GM21367 (cell line): ENCODE measurements at regions not wholly inside any gene's neighbourhood (a gene's known extent, or its start where the extent isn't known, plus 50 kb on each side); places are given as distances from the start of the nearest gene placed in this dataset.

ENCODE experiments used
- ATAC-seq: cut with Tn5 transposase; IDR thresholded peaks from one replicate; pipeline ENCODE4 v1.9.1; 2021; ENCODE audit not compliant: unreplicated experiment

GRCh38 chr9:19732441-19732951 is 56.3 kb downstream of the SLC24A2 start:
- ATAC-seq = no peak

DNA sequence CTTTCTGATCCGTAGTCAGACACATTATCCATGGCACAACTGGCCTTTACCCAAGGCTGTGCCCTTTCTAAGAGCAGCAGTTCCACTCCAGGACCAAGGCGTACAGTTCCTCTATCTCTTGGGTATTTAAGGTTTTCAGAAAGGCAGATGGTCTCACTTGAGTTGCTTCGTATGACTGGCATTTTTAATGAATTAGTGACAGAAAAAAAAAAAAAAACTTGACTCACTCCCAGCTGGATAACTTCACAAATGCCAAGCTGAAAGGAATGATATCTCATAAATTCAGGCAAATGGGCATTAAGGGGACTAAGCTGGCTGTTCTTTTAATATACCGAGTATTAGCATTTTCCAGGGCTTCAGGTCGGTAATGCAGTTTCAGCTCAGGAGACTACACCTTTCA is 60.7 kb downstream of the SLC24A2 start:
- no peak for ATAC-seq

DNA sequence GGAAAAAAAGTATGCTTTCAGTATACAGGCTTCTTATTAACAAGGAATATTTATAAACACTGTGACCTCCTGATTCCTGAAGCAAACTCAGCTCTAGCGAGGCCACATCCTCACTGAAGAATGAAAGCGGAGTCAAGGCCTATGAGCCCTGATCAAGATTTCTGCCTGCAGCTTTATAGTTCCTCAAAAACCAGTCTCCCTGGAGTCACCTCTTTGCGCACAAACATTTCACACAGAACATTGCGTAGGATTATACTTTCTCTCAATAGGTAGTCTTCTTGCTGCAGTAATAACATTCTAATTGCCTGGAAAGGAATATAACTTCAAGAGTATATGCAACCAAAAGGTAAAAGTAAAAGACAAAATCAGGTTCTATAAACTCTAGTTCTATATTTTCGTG is 62.9 kb downstream of the SLC24A2 start:
- no peak for ATAC-seq

- ATAC-seq = no peak
Measured at GRCh38 chr9:19720377-19720776, 68.5 kb downstream of the SLC24A2 start.

DNA sequence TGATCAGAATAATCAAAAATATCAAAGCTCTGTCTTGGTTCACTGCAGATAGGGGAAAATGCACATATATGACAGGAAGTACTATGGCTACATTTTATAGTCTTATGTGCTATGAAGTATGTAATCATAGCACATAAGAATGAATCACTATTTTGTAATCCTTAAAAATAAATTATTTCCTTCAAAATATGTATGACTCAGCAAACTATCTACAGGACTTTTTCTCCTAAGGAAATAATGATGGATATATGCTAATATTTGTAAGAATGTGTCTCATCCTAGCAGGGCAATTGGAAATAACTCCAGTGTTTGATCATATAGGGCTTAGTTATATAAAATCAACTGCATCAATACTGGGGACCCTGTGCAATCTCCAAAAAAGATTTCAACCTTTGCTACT is 85.1 kb downstream of the SLC24A2 start:
- no peak for ATAC-seq

GRCh38 chr9:19701991-19702390 is 86.8 kb downstream of the SLC24A2 start:
- no peak for ATAC-seq

DNA sequence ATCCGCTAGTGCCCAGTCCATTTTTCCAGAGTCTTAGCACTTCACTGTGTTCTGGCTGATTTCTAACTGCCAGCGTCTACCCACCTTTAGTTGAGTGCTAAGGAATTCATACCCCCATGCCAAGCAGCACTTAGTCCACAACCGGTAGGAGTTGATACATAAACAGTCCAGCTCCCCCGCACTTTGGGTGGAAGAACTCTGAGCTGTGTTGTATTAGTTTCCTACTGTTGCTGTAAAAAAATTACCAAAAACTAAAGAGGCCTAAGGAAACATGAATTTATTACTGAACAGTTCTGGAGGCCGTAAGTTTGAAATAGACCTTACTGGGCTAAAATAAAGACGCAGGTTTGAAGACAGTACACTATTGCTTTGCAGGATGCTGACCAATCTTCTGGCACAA is 87.6 kb downstream of the SLC24A2 start:
- no peak for ATAC-seq

DNA sequence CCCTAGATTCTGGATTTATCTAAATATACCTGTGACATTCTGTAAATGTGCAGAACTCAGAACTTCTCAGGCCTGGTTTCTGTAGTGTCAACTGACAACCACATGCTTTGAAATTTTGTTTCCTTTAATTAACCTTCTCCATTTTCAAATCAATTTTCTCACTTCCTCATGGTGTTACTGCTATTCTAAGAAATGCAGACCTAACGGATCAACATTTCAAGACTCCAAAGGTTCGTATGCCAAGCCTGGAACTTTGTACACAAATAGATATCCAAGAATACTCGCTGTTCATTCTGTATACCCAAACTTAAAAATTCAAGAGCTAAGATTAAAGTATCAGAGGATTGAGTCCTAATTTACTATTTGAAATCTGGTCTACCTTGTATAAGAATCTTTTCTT is 88.1 kb downstream of the SLC24A2 start:
- ATAC-seq = no peak

- no peak for ATAC-seq
Measured at GRCh38 chr9:19699756-19700155, 89.1 kb downstream of the SLC24A2 start.

DNA sequence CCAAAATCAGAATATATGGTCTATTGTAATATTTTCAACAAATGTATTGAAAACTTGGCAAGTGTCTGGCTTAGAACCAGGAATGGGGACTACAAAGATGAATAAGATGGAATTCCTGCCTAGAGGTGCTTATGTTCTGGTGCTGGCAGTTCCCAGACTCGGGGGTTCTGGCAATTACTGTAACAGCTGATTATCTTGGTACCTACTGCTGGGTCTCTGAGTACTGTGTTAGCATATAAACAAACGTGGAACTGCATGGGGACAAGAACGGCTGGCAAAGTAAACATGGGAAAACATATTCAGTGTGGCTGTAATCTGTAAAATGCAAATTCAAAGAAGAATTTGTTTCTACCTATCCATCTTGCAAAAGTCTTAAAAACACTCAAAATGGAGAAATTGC is 89.9 kb downstream of the SLC24A2 start:
- ATAC-seq = no peak

DNA sequence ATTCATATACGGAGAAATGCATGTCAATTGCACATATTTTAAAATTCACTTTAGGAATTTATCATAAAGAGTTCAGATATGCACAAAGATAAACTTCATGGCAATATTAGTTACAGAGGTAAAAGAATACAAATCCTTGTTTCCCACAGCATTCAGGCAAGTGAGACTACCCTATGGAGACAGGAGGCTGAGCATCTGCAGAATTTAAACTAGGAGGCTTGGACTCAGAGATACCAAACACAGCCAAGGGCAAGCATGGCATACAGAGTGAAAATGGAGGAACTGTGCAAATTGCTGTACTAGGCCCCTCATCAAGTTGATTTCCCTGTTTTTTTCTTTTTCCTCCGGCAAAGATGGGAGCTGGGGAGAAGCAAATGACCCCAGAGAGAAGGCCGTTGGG is 94.2 kb downstream of the SLC24A2 start:
- ATAC-seq = no peak

GRCh38 chr9:19690128-19690527 is 98.7 kb downstream of the SLC24A2 start:
- ATAC-seq = no peak

DNA sequence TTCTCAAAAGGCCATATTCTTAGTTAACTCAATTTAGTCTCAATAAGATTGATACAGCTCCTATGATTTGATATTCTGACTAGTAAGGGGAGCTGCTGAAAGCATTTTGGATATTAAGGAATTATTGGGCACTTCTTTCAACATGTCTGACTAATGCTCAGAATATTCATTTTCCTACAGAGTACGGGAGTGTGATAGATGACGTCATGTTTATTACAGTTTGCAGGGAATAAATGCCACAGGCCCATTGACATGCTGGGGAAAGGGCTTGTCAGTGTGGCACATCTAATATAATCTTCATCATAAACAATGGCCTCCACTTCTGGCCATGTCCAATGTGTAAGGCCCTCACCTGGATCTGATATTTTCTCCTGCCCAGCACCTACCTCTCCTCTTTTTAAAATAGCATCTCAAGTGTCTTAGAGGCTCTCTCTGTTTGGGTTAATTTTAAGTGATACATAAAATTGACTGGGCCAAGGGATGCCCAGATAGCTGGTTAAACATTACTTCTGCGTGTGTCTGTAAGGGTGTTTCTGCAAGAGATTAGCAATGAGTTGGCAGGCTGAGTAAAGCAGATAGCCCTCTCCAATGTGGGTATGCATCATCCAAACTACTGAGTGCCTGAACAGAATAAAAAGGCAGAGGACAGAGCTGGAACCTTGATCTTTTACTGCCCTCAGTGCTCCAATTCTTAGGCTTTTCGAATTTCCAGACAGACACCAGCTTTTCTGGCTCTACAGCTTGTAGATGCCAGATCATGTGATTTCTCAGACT is 99.3 kb downstream of the SLC24A2 start:
- no peak for ATAC-seq

- no peak for ATAC-seq
Measured at GRCh38 chr9:19683715-19684114, 105.1 kb downstream of the SLC24A2 start.

GRCh38 chr9:19682397-19682796 is 106.4 kb downstream of the SLC24A2 start:
- ATAC-seq = no peak

DNA sequence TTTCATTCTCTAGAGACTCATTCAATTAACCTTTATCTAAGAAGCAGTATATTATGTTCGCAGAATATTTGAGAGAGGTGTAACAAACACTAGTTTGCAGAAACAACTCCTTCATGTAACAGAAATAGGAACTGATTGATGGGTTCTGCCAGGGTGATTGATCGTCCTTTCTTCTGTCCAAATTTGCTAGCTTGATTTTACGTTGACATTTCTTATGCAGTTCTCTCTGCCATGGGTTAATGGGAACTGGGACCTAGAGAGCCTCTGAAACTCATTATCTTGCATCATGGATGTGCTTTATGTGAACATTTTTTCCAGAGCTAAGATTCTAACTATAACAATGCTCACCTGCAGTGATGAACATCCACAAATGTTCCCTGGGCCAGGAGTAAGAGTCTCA is 107.0 kb downstream of the SLC24A2 start:
- ATAC-seq = no peak

DNA sequence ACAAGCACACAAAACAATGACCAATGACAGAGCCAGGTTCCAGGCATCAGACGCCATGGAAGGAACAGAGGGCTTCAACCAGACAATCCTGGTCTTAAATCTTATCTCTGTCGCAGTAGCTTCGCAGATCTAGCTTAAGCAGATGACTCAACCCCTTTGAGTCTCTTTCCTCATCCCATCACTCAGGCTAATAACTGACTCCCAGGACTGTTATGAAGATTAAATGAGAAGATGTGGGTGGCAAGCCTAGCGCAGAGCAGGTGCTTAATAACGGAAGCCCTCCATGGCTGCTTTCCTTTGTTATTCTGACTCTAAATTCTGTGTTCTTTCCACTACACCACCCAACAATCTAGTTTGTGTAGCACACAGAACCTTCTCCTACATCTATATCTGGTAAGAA is 110.9 kb downstream of the SLC24A2 start:
- ATAC-seq = no peak

DNA sequence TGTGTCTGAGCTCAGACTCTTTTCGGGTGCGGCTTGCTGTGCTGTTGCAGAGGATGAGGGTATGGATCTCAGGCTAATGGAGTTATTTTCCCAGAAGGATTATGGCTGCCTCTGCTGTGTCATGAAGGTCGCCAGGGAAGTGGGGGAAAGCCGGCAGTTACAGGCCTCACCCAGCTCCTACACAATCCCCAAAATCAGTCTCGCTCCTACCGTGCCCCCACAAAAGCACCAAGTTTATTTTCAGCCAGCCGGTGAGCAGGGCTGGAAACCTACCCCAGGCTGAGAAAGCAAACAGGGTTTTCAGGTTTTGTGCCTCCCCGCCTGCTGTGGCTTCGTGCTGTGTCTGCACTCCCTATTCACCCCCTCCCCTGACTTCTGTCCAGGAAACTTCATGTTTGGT is 113.3 kb downstream of the SLC24A2 start:
- no peak for ATAC-seq

- no peak for ATAC-seq
Measured at GRCh38 chr9:19666575-19666974, 122.3 kb downstream of the SLC24A2 start.

DNA sequence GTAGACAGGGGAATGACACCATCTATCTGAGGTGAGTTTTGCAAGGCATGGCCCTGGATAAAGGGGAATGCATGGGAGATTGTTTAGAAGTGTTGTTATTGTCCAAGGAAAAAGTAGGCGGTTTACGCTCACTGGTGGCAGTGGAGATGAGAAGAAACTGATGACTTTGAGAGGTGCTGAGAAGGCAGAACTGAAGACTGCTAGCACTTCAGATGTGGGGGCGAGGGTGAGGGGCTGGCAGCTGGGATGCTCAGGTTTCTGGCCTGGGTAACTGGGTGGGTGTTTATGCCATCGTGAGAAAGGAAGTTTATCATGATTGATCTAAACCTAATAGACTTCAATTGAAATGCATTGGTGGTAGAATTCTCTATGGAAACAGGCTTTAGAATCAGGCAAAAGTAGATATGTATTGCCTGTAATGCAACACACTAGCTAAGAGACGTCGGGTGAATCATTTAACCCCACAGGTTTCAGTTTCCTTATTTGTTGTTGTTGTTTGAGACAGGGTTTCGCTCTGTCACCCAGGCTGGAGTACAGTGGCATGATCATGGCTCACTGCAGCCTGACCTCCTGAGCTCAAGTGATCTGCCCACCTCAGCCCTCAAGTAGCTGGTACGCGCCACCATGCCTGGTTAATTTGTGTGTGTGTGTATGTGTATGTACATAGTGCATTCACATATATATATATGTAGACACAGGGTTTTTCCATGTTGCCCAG is 123.5 kb downstream of the SLC24A2 start:
- ATAC-seq = peak; percentile 100

GRCh38 chr9:19663570-19663969 is 125.3 kb downstream of the SLC24A2 start:
- ATAC-seq = no peak

GRCh38 chr9:19662213-19662612 is 126.6 kb downstream of the SLC24A2 start:
- no peak for ATAC-seq
